ENCODE measurements at regions not wholly inside any gene's neighbourhood (a gene's known extent, or its start where the extent isn't known, plus 50 kb on each side); places are given as distances from the start of the nearest gene placed in this dataset.

- H3K9me2 ChIP-seq (ENCODE audit: insufficient read depth) = no peaks in the 10 kb centered on the region
- ATAC-seq (no peak), DNase-seq (ENCODE audit: low read depth, low spot score) (no peak)
- intact Hi-C loops (cut with micrococcal nuclease) = no loop called here
- no peaks in the 10 kb centered on the region for H3K79me2 ChIP-seq (ENCODE audit: insufficient read depth, low read length)
- ChIA-PET CTCF (no interaction called here), RAD21 (ENCODE audit: low non-redundant PET in 1 of 2, low total read pairs in 2 of 2, uncharacterized antibody in 2 of 2, unreplicated experiment in 2 of 2) (no interaction called here), POLR2A (no interaction called here)
- no TSS peak for BruUV-seq (replicated peaks)
- no peak overlapping the region for H2AFZ ChIP-seq (ENCODE audit: low read depth, low read length, poor library complexity, severe bottlenecking)
- H3K9ac ChIP-seq (ENCODE audit: low read length) = no peak overlapping the region
- H3K27me3 ChIP-seq (ENCODE audit: insufficient read depth, low read length) = no peaks in the 10 kb centered on the region; the same call in 1 of the 2 replicates
- no peak overlapping the region for H3K4me3 ChIP-seq (replicated peaks in 1 of 2; ENCODE audit: low read depth in 1 of 2, low read length in 2 of 2)
- H3K27ac ChIP-seq (ENCODE audit: low read depth, low read length) = no peak overlapping the region
- no peaks in the 10 kb centered on the region for H3K9me3 ChIP-seq (ENCODE audit: control insufficient read depth in 1 of 2, insufficient read depth in 1 of 2, low read depth in 1 of 2, low read length in 2 of 2)
- H4K20me1 ChIP-seq (ENCODE audit: insufficient read depth) = no peaks in the 10 kb centered on the region
- no peaks in the 10 kb centered on the region for H3K36me3 ChIP-seq (ENCODE audit: control insufficient read depth in 1 of 2, insufficient read depth in 2 of 2, low read length in 2 of 2)
- no peaks in the 10 kb centered on the region for H3K4me1 ChIP-seq (ENCODE audit: control insufficient read depth in 1 of 2, insufficient read depth in 2 of 2, low read length in 2 of 2)
- TF ChIP-seq EGR1 (IDR thresholded peaks at IDR 0.05; ENCODE audit: low read depth) = no peak
- no peak for TF ChIP-seq REST (IDR thresholded peaks at IDR 0.05; ENCODE audit: low read depth)
- no peak for TF ChIP-seq MAX (IDR thresholded peaks at IDR 0.05)
- TF ChIP-seq JUND (IDR thresholded peaks at IDR 0.05) = no peak
- no peak for TF ChIP-seq YY1 (IDR thresholded peaks at IDR 0.05; ENCODE audit: extremely low read depth, insufficient replicate concordance, low read depth, low read length)
- no peak for TF ChIP-seq RAD21 (IDR thresholded peaks at IDR 0.05; ENCODE audit: low read depth)
- no peak for TF ChIP-seq POLR2A (IDR thresholded peaks at IDR 0.05; ENCODE audit: borderline replicate concordance, extremely low read depth, insufficient read depth, insufficient read length)
- no peak for TF ChIP-seq FOSL1 (IDR thresholded peaks at IDR 0.05; ENCODE audit: low read depth)
- no peak overlapping the region for H3K4me2 ChIP-seq (ENCODE audit: low read length)
Measured at GRCh38 chr6:939526-940252, 246.8 kb upstream of the EXOC2 start.
